WTC11 (cell line): ENCODE measurements at regions not wholly inside any gene's neighbourhood (a gene's known extent, or its start where the extent isn't known, plus 50 kb on each side); places are given as distances from the start of the nearest gene placed in this dataset.

Experiments used
- SMAD3 ChIP-seq: sonication (generic); formaldehyde crosslinking; IDR thresholded peaks from 2 replicates; pipeline ENCODE4 v1.8.0; 2022; ENCODE audit warnings: missing genetic modification reagents, mild to moderate bottlenecking, borderline replicate concordance
- TF ChIP-seq, protein P1 (sequence below): sonication (generic); formaldehyde crosslinking; IDR thresholded peaks from 2 replicates; pipeline ENCODE4 v1.8.0; 2022; ENCODE audit warnings: mild to moderate bottlenecking, missing genetic modification reagents
- TF ChIP-seq, protein P2 (sequence below): fragments of 200-600 bp; IDR thresholded peaks from 2 replicates; pipeline ENCODE4 v1.8.0; 2022; ENCODE audit warnings: antibody characterized with exemption

DNA sequence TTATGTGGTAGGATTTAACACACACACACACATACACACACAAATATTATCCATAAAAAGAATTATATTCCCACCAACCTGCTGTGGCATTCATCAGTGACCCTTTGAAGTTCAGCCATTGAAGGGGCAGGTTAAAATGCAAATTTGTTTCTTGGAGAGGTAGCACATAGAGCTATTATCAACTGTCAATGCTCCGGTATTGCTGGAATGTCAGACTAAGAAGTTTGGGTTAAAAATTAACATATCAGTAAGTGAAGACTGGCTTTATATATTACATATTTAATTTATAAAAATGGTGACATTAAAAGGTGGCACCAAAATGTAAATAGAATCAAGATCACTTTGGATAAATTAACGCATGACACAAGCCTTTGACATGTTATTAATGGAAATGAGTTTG, 207.3 kb downstream of the DAD1 start:
- TF ChIP-seq, protein P1, sequence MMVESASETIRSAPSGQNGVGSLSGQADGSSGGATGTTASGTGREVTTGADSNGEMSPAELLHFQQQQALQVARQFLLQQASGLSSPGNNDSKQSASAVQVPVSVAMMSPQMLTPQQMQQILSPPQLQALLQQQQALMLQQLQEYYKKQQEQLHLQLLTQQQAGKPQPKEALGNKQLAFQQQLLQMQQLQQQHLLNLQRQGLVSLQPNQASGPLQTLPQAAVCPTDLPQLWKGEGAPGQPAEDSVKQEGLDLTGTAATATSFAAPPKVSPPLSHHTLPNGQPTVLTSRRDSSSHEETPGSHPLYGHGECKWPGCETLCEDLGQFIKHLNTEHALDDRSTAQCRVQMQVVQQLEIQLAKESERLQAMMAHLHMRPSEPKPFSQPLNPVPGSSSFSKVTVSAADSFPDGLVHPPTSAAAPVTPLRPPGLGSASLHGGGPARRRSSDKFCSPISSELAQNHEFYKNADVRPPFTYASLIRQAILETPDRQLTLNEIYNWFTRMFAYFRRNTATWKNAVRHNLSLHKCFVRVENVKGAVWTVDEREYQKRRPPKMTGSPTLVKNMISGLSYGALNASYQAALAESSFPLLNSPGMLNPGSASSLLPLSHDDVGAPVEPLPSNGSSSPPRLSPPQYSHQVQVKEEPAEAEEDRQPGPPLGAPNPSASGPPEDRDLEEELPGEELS (CRISPR knock-in tag): no peak
- TF ChIP-seq, protein P2, sequence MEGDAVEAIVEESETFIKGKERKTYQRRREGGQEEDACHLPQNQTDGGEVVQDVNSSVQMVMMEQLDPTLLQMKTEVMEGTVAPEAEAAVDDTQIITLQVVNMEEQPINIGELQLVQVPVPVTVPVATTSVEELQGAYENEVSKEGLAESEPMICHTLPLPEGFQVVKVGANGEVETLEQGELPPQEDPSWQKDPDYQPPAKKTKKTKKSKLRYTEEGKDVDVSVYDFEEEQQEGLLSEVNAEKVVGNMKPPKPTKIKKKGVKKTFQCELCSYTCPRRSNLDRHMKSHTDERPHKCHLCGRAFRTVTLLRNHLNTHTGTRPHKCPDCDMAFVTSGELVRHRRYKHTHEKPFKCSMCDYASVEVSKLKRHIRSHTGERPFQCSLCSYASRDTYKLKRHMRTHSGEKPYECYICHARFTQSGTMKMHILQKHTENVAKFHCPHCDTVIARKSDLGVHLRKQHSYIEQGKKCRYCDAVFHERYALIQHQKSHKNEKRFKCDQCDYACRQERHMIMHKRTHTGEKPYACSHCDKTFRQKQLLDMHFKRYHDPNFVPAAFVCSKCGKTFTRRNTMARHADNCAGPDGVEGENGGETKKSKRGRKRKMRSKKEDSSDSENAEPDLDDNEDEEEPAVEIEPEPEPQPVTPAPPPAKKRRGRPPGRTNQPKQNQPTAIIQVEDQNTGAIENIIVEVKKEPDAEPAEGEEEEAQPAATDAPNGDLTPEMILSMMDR: no peak
- TF ChIP-seq SMAD3 (CRISPR knock-in tag): no peak
